H1 (cell line): ENCODE measurements at regions not wholly inside any gene's neighbourhood (a gene's known extent, or its start where the extent isn't known, plus 50 kb on each side); places are given as distances from the start of the nearest gene placed in this dataset.

Source experiments
- CTCF ChIA-PET: fragments of 300-600 bp; sonication (Branson Sonifier 250); formaldehyde crosslinking; loops from one replicate; lab custom pipeline; 2021; ENCODE audit not compliant: partially characterized antibody; lab: Charles Lee
- POLR2A ChIA-PET: fragments of 300-600 bp; sonication (Branson Sonifier 250); formaldehyde crosslinking; loops from one replicate; lab custom pipeline; 2021; ENCODE audit warnings: inconsistent platforms; ENCODE audit not compliant: partially characterized antibody; lab: Charles Lee
- DNase-seq, 2 experiments: peaks; one replicate each; pipeline versions ENCODE4 v3.0.0 to v3.0.0-alpha.2; 2010 to 2022; ENCODE audit warnings: low spot score in 2 of 2, low read depth in 1 of 2, mixed read lengths in 1 of 2
- FAIRE-seq: peaks from 2 replicates; lab custom pipeline; 2011; peaks lifted over from hg19 to GRCh38; lab: Jason Lieb, UNC
- H2AFZ ChIP-seq: 2 replicates; pipeline ENCODE4 v1.8.1; 2012; ENCODE audit warnings: low read length, inconsistent platforms
- H2AK5ac ChIP-seq: 2 replicates; pipeline ENCODE4 v1.6.1; 2013; ENCODE audit warnings: low read depth, low read length
- H2BK120ac ChIP-seq: replicated peaks from 2 replicates; pipeline ENCODE3; 2013; ENCODE audit warnings: low read depth, low read length, inconsistent platforms
- H2BK12ac ChIP-seq: 2 replicates; pipeline ENCODE4 v1.6.1; 2013; ENCODE audit warnings: low read depth, low read length
- H2BK15ac ChIP-seq: 2 replicates; pipeline ENCODE4 v1.6.1; 2013; ENCODE audit warnings: low read length
- H2BK20ac ChIP-seq: 2 replicates; pipeline ENCODE4 v1.6.1; 2013; ENCODE audit warnings: low read length
- H2BK5ac ChIP-seq: 2 replicates; pipeline ENCODE4 v1.6.1; 2013; ENCODE audit warnings: low read depth, low read length
- H3K14ac ChIP-seq: 2 replicates; pipeline ENCODE4 v1.6.1; 2013; ENCODE audit warnings: inconsistent platforms; ENCODE audit not compliant: insufficient read length
- H3K18ac ChIP-seq: 2 replicates; pipeline ENCODE4 v1.6.1; 2013; ENCODE audit warnings: low read length; ENCODE audit errors: extremely low read depth
- H3K23ac ChIP-seq: 2 replicates; pipeline ENCODE4 v1.6.1; 2013; ENCODE audit warnings: inconsistent platforms; ENCODE audit not compliant: insufficient read length
- H3K23me2 ChIP-seq: 2 replicates; pipeline ENCODE4 v1.6.1; 2013; ENCODE audit warnings: low read depth, low read length
- H3K27ac ChIP-seq: 2 replicates; pipeline ENCODE4 v1.6.1; 2011; ENCODE audit warnings: low read depth, low read length, inconsistent platforms
- H3K27me3 ChIP-seq, 4 experiments: replicated peaks in 1 of 4; 1 replicate in 1 of 4; 2 replicates in 3 of 4; pipeline versions ENCODE4 v1.6.1 to v1.8.1; 2011 to 2013; ENCODE audit warnings: low read length in 3 of 4, mild to moderate bottlenecking in 3 of 4, inconsistent platforms in 2 of 4, mixed read lengths in 2 of 4, moderate library complexity in 1 of 4; ENCODE audit not compliant: control insufficient read depth in 3 of 4, insufficient read depth in 3 of 4; ENCODE audit errors: extremely low read depth in 1 of 4
- H3K36me3 ChIP-seq, 4 experiments: 2 replicates each; pipeline versions ENCODE4 v1.6.1 to v1.8.1; 2011 to 2013; ENCODE audit warnings: mild to moderate bottlenecking in 4 of 4, low read length in 3 of 4, moderate library complexity in 2 of 4, control low read depth in 1 of 4, inconsistent platforms in 1 of 4; ENCODE audit not compliant: insufficient read depth in 4 of 4, control insufficient read depth in 2 of 4
- H3K4ac ChIP-seq: replicated peaks from 2 replicates; pipeline ENCODE3; 2013; ENCODE audit warnings: low read length, low read depth, mixed read lengths, inconsistent platforms; ENCODE audit not compliant: insufficient read length
- H3K4me1 ChIP-seq, 4 experiments: replicated peaks in 1 of 4; 1 replicate in 1 of 4; 2 replicates in 3 of 4; pipeline versions ENCODE4 v1.6.1 to v1.8.1; 2011 to 2013; ENCODE audit warnings: low read length in 3 of 4, inconsistent platforms in 2 of 4, mixed read lengths in 1 of 4; ENCODE audit not compliant: insufficient read depth in 4 of 4, control insufficient read depth in 3 of 4
- H3K4me2 ChIP-seq, 2 experiments: 2 replicates each; pipeline versions ENCODE4 v1.6.1 to v1.8.1; 2011 to 2013; ENCODE audit warnings: low read depth in 2 of 2, low read length in 2 of 2, control low read depth in 1 of 2, inconsistent platforms in 1 of 2, mild to moderate bottlenecking in 1 of 2; ENCODE audit not compliant: insufficient read depth in 1 of 2
- H3K4me3 ChIP-seq, 4 experiments: fragments of 200-600, 300-600 bp in 1 of 4; sonication (generic), shearing (Covaris generic), sonication (Bioruptor Twin) in 1 of 4; 2 replicates each; pipeline versions ENCODE4 v1.5.1 to v1.8.1; 2011 to 2016; ENCODE audit warnings: low read length in 4 of 4, low read depth in 3 of 4, control low read depth in 2 of 4, inconsistent platforms in 2 of 4, mild to moderate bottlenecking in 2 of 4, mixed read lengths in 1 of 4, moderate library complexity in 1 of 4; ENCODE audit not compliant: insufficient read depth in 2 of 4; ENCODE audit errors: extremely low read depth in 1 of 4
- H3K56ac ChIP-seq: replicated peaks from 2 replicates; pipeline ENCODE3; 2013; ENCODE audit warnings: low read depth, mild to moderate bottlenecking, mixed read lengths, low read length, inconsistent platforms; ENCODE audit not compliant: insufficient read length
- H3K79me1 ChIP-seq: 2 replicates; pipeline ENCODE4 v1.6.1; 2013; ENCODE audit warnings: low read depth, low read length, control low read depth
- H3K79me2 ChIP-seq, 2 experiments: 2 replicates each; pipeline versions ENCODE4 v1.6.1 to v1.8.1; 2012 to 2013; ENCODE audit warnings: low read length in 2 of 2, mild to moderate bottlenecking in 2 of 2, inconsistent platforms in 1 of 2; ENCODE audit not compliant: insufficient read depth in 2 of 2, control insufficient read depth in 1 of 2
- H3K9ac ChIP-seq, 4 experiments: replicated peaks in 1 of 4; 1 replicate in 1 of 4; 2 replicates in 3 of 4; pipeline versions ENCODE4 v1.6.1 to v1.8.1; 2011 to 2013; ENCODE audit warnings: low read depth in 3 of 4, low read length in 3 of 4, control low read depth in 2 of 4, mild to moderate bottlenecking in 2 of 4, moderate library complexity in 2 of 4, inconsistent platforms in 1 of 4; ENCODE audit errors: extremely low read depth in 1 of 4
- H3K9me3 ChIP-seq, 2 experiments: 2 replicates each; pipeline versions ENCODE4 v1.6.1 to v1.8.1; 2012 to 2013; ENCODE audit warnings: mild to moderate bottlenecking in 2 of 2, moderate library complexity in 2 of 2, control low read depth in 1 of 2, inconsistent platforms in 1 of 2, low read depth in 1 of 2, low read length in 1 of 2, mixed read lengths in 1 of 2; ENCODE audit not compliant: insufficient read depth in 2 of 2
- H4K20me1 ChIP-seq, 2 experiments: replicated peaks in 1 of 2; 2 replicates each; pipeline versions ENCODE3 to v1.8.1; 2011 to 2013; ENCODE audit warnings: inconsistent platforms in 2 of 2, low read length in 2 of 2, mild to moderate bottlenecking in 1 of 2; ENCODE audit not compliant: insufficient read depth in 2 of 2, control insufficient read depth in 1 of 2
- H4K5ac ChIP-seq: 2 replicates; pipeline ENCODE4 v1.6.1; 2013; ENCODE audit warnings: low read length, low read depth, mixed read lengths, inconsistent platforms; ENCODE audit not compliant: insufficient read length
- H4K8ac ChIP-seq: 2 replicates; pipeline ENCODE4 v1.8.0; 2013; ENCODE audit warnings: mild to moderate bottlenecking, moderate library complexity, low read length, inconsistent platforms; ENCODE audit not compliant: insufficient read depth; ENCODE audit errors: extremely low read depth
- H4K91ac ChIP-seq: replicated peaks from 2 replicates; pipeline ENCODE3; 2013; ENCODE audit warnings: low read length, mixed read lengths, inconsistent platforms; ENCODE audit not compliant: insufficient read length
- MAFK ChIP-seq: IDR thresholded peaks from 2 replicates; pipeline ENCODE4 v1.6.1; 2012; ENCODE audit warnings: low read depth, mild to moderate bottlenecking, improper control_type of control experiment, low read length
- NANOG ChIP-seq: IDR thresholded peaks from 2 replicates; pipeline ENCODE4 v1.6.1; 2011; ENCODE audit warnings: low read length, low read depth, mild to moderate bottlenecking, inconsistent platforms; ENCODE audit not compliant: insufficient read depth, poor library complexity, severe bottlenecking
- WGBS, 2 experiments: shearing (Covaris generic) in 1 of 2; methylation state at CpG; one replicate each; pipeline versions ENCODE4 v1.1.6 to v1.1.7; 2013 to 2015; ENCODE audit warnings: low lambda C conversion rate in 2 of 2, mixed read lengths in 2 of 2, inconsistent platforms in 1 of 2, low coverage in 1 of 2, missing lambda C conversion rate in 1 of 2; ENCODE audit not compliant: insufficient replicate concordance in 2 of 2, insufficient coverage in 1 of 2, insufficient read length in 1 of 2; ENCODE audit errors: extremely low coverage in 1 of 2, missing lambda C conversion rate in 1 of 2; 5-methylcytosine and 5-hydroxymethylcytosine counted together

GRCh38 chr17:72481572-72481971 lies 360.8 kb downstream of the SOX9 start:
- TF ChIP-seq NANOG (no peak), MAFK (peak; percentile 75; the same call in 1 of the 2 replicates)
- Histone ChIP-seq H3K79me1 (no peaks in the 10 kb centered on the region), H3K9me3 (no peaks in the 10 kb centered on the region), H2BK15ac (no peak overlapping the region), H2BK120ac (no peak overlapping the region), H4K20me1 (no peaks in the 10 kb centered on the region), H2BK12ac (no peak overlapping the region), H4K8ac (no peak overlapping the region), H3K79me2 (no peaks in the 10 kb centered on the region), H3K27me3 (no peaks in the 10 kb centered on the region), H2BK20ac (no peak overlapping the region), H3K27ac (no peak overlapping the region), H3K36me3 (no peaks in the 10 kb centered on the region), H3K23me2 (no peaks in the 10 kb centered on the region), H4K91ac (no peak overlapping the region), H3K4me3 (no peak overlapping the region), H2AK5ac (no peak overlapping the region), H3K23ac (no peak overlapping the region), H4K5ac (no peak overlapping the region), H2BK5ac (no peak overlapping the region), H3K56ac (no peak overlapping the region), H3K18ac (no peak overlapping the region), H3K4me2 (no peak overlapping the region), H3K14ac (no peak overlapping the region), H2AFZ (no peak overlapping the region), H3K4me1 (peaks cover 0 to 11% (median 7%) of the 10 kb centered on the region in 4 experiments; a peak in 5 of 7 replicates), H3K9ac (no peak overlapping the region), H3K4ac (no peak overlapping the region)
- FAIRE-seq (no peak), DNase-seq (no peak)
- ChIA-PET CTCF (interaction anchor here (1.3 kb wide), 1 partner anchor 50 kb away, joined by 5 read pairs; no protein-coding TSS in a partner anchor), POLR2A (no interaction called here)
- WGBS, 2 experiments = 86% methylated on average over 2 of the region's 2 CpGs; no CpG with 5 or more reads in 1 of the 2 experiments
